Calu3 (cell line): ENCODE measurements at regions not wholly inside any gene's neighbourhood (a gene's known extent, or its start where the extent isn't known, plus 50 kb on each side); places are given as distances from the start of the nearest gene placed in this dataset.

Experiments used
- BruUV-seq: library from RNA; stranded (reverse); fragments of 400-500 nt; replicated peaks from 2 replicates; lab custom pipeline; 2021; lab: Mats Ljungman, UMichigan
- CTCF ChIA-PET: fragments of 300-600 bp; sonication (Branson Sonifier 250); formaldehyde crosslinking; loops from one replicate; lab custom pipeline; 2022; ENCODE audit warnings: antibody characterized with exemption; lab: Charles Lee
- DNase-seq: peaks from one replicate; pipeline ENCODE4 v3.0.0; 2022
- H3K27ac Mint-ChIP-seq: one replicate; pipeline ENCODE4 v1.8.0; 2022; ENCODE audit warnings: mixed read lengths; ENCODE audit not compliant: unreplicated experiment
- H3K27me3 Mint-ChIP-seq: one replicate; pipeline ENCODE4 v1.8.0; 2022; ENCODE audit warnings: mixed read lengths; ENCODE audit not compliant: unreplicated experiment
- H3K36me3 Mint-ChIP-seq: one replicate; pipeline ENCODE4 v1.8.0; 2022; ENCODE audit warnings: mild to moderate bottlenecking, moderate library complexity, mixed read lengths; ENCODE audit not compliant: insufficient read depth, unreplicated experiment
- H3K4me1 Mint-ChIP-seq: one replicate; pipeline ENCODE4 v1.8.0; 2022; ENCODE audit warnings: mild to moderate bottlenecking, low read depth, mixed read lengths; ENCODE audit not compliant: unreplicated experiment
- H3K4me3 Mint-ChIP-seq: one replicate; pipeline ENCODE4 v1.8.0; 2022; ENCODE audit warnings: mild to moderate bottlenecking, low read depth, moderate library complexity, mixed read lengths; ENCODE audit not compliant: unreplicated experiment
- H3K9me3 Mint-ChIP-seq: one replicate; pipeline ENCODE4 v1.8.0; 2022; ENCODE audit warnings: low read depth, mixed read lengths; ENCODE audit not compliant: unreplicated experiment
- CTCF ChIP-seq: fragments of 200-600 bp; IDR thresholded peaks from one replicate; pipeline ENCODE4 v1.8.0; 2022; ENCODE audit warnings: antibody characterized with exemption; ENCODE audit not compliant: unreplicated experiment
- intact Hi-C: fragments of 100-400 bp; cut with micrococcal nuclease; formaldehyde crosslinking; loops from one replicate; pipeline ENCODE4 v1.10.0; 2022; ENCODE audit not compliant: unreplicated experiment

- Mint-ChIP-seq H3K27me3 (peaks cover 54% of the 10 kb centered on the region), H3K36me3 (no peaks in the 10 kb centered on the region), H3K4me3 (no peak overlapping the region), H3K9me3 (no peaks in the 10 kb centered on the region), H3K27ac (no peak overlapping the region), H3K4me1 (no peaks in the 10 kb centered on the region)
- no TSS peak for BruUV-seq
- intact Hi-C loops, result no loop called here
- no peak for TF ChIP-seq CTCF
- no peak for DNase-seq
- CTCF ChIA-PET, result no interaction called here
Observed at GRCh38 chr7:25750744-25751508, 401.1 kb upstream of the NFE2L3 start.

GRCh38 chr7:25752154-25752553, 399.8 kb upstream of the NFE2L3 start:
- BruUV-seq, result no TSS peak
- TF ChIP-seq CTCF, result no peak
- H3K36me3 Mint-ChIP-seq, result no peaks in the 10 kb centered on the region
- peaks cover 66% of the 10 kb centered on the region for H3K27me3 Mint-ChIP-seq
- no peak overlapping the region for H3K27ac Mint-ChIP-seq
- no peaks in the 10 kb centered on the region for H3K4me1 Mint-ChIP-seq
- CTCF ChIA-PET, result interaction anchor here (1.5 kb wide), 1 partner anchor 133 kb away, joined by 4 read pairs; no protein-coding TSS in a partner anchor
- no peaks in the 10 kb centered on the region for H3K9me3 Mint-ChIP-seq
- H3K4me3 Mint-ChIP-seq, result no peak overlapping the region
- intact Hi-C loops, result no loop called here
- DNase-seq, result no peak

GRCh38 chr7:25752967-25753791, 398.8 kb upstream of the NFE2L3 start:
- H3K27ac Mint-ChIP-seq, result no peak overlapping the region
- no TSS peak for BruUV-seq

GRCh38 chr7:25753837-25754236, 398.2 kb upstream of the NFE2L3 start:
- CTCF ChIA-PET, result no interaction called here
- TF ChIP-seq CTCF, result no peak
- peaks cover 82% of the 10 kb centered on the region for H3K27me3 Mint-ChIP-seq
- BruUV-seq, result no TSS peak
- H3K4me3 Mint-ChIP-seq, result no peak overlapping the region
- no peak overlapping the region for H3K27ac Mint-ChIP-seq
- no peaks in the 10 kb centered on the region for H3K9me3 Mint-ChIP-seq
- DNase-seq, result no peak
- intact Hi-C loops, result no loop called here
- no peaks in the 10 kb centered on the region for H3K4me1 Mint-ChIP-seq
- no peaks in the 10 kb centered on the region for H3K36me3 Mint-ChIP-seq

More at GRCh38 chr7:25752967-25753791, 398.8 kb upstream of the NFE2L3 start:
- intact Hi-C loops, result no loop called here
- TF ChIP-seq CTCF, result no peak
- CTCF ChIA-PET, result interaction anchor here (1.5 kb wide), 1 partner anchor 134 kb away, joined by 4 read pairs; no protein-coding TSS in a partner anchor
- Mint-ChIP-seq H3K4me1 (no peaks in the 10 kb centered on the region), H3K36me3 (no peaks in the 10 kb centered on the region), H3K9me3 (no peaks in the 10 kb centered on the region), H3K4me3 (no peak overlapping the region), H3K27me3 (peaks cover 77% of the 10 kb centered on the region)
- no peak for DNase-seq
